HG03432 (cell line): ENCODE measurements at regions not wholly inside any gene's neighbourhood (a gene's known extent, or its start where the extent isn't known, plus 50 kb on each side); places are given as distances from the start of the nearest gene placed in this dataset.

Experiments
- ATAC-seq: cut with Tn5 transposase; IDR thresholded peaks from one replicate; pipeline ENCODE4 v1.9.1; 2021; ENCODE audit warnings: mild to moderate bottlenecking, moderate library complexity; ENCODE audit not compliant: unreplicated experiment

- no peak for ATAC-seq
Observed at GRCh38 chr5:175805256-175806011, 65.9 kb upstream of the CPLX2 start.

- ATAC-seq: no peak
Observed at GRCh38 chr5:175808711-175809110, 62.7 kb upstream of the CPLX2 start.

GRCh38 chr5:175809531-175810121 lies 61.8 kb upstream of the CPLX2 start:
- no peak for ATAC-seq

GRCh38 chr5:175810457-175810856 lies 60.9 kb upstream of the CPLX2 start:
- no peak for ATAC-seq

- ATAC-seq: no peak
Observed at GRCh38 chr5:175811589-175811988, 59.8 kb upstream of the CPLX2 start.

GRCh38 chr5:175813943-175814630 lies 57.3 kb upstream of the CPLX2 start:
- ATAC-seq: no peak

GRCh38 chr5:175814691-175815090 lies 56.7 kb upstream of the CPLX2 start:
- no peak for ATAC-seq

GRCh38 chr5:175815126-175815913 lies 56.1 kb upstream of the CPLX2 start:
- no peak for ATAC-seq

GRCh38 chr5:175816348-175816747 lies 55.0 kb upstream of the CPLX2 start:
- ATAC-seq: no peak

GRCh38 chr5:175819090-175819425 lies 52.3 kb upstream of the CPLX2 start:
- no peak for ATAC-seq

- no peak for ATAC-seq
Observed at GRCh38 chr5:175820230-175820629, 51.1 kb upstream of the CPLX2 start.
